Activated CD8-positive, alpha-beta T cell treated with anti-CD3 and anti-CD28 coated beads for 36 hours (primary cell): ENCODE measurements at regions not wholly inside any gene's neighbourhood (a gene's known extent, or its start where the extent isn't known, plus 50 kb on each side); places are given as distances from the start of the nearest gene placed in this dataset.

ENCODE experiments used
- ATAC-seq: fragments of 200-7000 bp; cut with Tn5 transposase; one replicate; pipeline ENCODE4 v1.10.0; 2021; ENCODE audit warnings: mild to moderate bottlenecking, moderate library complexity
- CTCF ChIA-PET: fragments of 350-600 bp; sonication (Branson Sonifier 250); formaldehyde crosslinking; loops from one replicate; lab custom pipeline; 2021; ENCODE audit warnings: antibody characterized with exemption; lab: Charles Lee
- POLR2A ChIA-PET: fragments of 350-600 bp; sonication (Branson Sonifier 250); formaldehyde crosslinking; loops from one replicate; lab custom pipeline; 2021; ENCODE audit warnings: antibody characterized with exemption; lab: Charles Lee
- DNase-seq: peaks from one replicate; pipeline ENCODE4 v3.0.0-alpha.2; 2020
- H3K27ac Mint-ChIP-seq: one replicate; pipeline ENCODE4 v1.8.0; 2021; ENCODE audit warnings: mild to moderate bottlenecking, mixed read lengths
- H3K27me3 Mint-ChIP-seq: one replicate; pipeline ENCODE4 v1.8.0; 2021; ENCODE audit warnings: mixed read lengths
- H3K36me3 Mint-ChIP-seq: one replicate; pipeline ENCODE4 v1.8.0; 2021; ENCODE audit warnings: low read depth, mixed read lengths
- H3K4me1 Mint-ChIP-seq: one replicate; pipeline ENCODE4 v1.8.0; 2021; ENCODE audit warnings: low read depth, mixed read lengths
- H3K4me3 Mint-ChIP-seq: one replicate; pipeline ENCODE4 v1.8.0; 2021; ENCODE audit warnings: mild to moderate bottlenecking, moderate library complexity, mixed read lengths
- H3K9me3 Mint-ChIP-seq: one replicate; pipeline ENCODE4 v1.8.0; 2021; ENCODE audit warnings: mixed read lengths
- intact Hi-C: fragments of 100-400 bp; cut with micrococcal nuclease; formaldehyde crosslinking; loops from one replicate; pipeline ENCODE4 v1.10.0; 2022
- TF ChIP-seq, protein P1 (sequence below): fragments of 200-600 bp; IDR thresholded peaks from one replicate; pipeline ENCODE4 v1.8.0; 2022; ENCODE audit warnings: antibody characterized with exemption, mild to moderate bottlenecking

DNA sequence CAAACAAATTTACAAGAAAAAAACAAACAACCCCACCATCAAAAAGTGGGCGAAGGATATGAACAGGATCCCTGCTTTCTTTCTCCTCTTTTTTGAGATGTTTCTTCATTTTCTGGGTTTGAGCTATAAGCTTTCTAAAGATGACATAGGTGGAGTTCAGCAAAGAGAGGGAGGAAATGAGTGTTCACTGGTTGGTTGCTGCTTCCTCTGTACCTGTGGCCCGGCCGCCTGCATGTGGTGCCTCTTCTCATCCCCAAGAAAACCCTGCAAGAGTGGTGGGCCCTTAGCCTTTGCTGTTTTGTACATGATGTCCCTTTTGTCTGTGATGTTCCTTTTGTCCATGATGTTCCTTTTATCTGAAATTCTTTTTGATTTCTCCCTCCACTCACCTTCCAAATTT is 178.4 kb upstream of the SERP2 start:
- Mint-ChIP-seq H3K27ac (no peak overlapping the region), H3K4me3 (no peak overlapping the region), H3K4me1 (peaks cover 44% of the 10 kb centered on the region), H3K9me3 (no peaks in the 10 kb centered on the region), H3K36me3 (no peaks in the 10 kb centered on the region), H3K27me3 (peaks cover 16% of the 10 kb centered on the region)
- peak; percentile 23 for DNase-seq
- TF ChIP-seq, protein P1, sequence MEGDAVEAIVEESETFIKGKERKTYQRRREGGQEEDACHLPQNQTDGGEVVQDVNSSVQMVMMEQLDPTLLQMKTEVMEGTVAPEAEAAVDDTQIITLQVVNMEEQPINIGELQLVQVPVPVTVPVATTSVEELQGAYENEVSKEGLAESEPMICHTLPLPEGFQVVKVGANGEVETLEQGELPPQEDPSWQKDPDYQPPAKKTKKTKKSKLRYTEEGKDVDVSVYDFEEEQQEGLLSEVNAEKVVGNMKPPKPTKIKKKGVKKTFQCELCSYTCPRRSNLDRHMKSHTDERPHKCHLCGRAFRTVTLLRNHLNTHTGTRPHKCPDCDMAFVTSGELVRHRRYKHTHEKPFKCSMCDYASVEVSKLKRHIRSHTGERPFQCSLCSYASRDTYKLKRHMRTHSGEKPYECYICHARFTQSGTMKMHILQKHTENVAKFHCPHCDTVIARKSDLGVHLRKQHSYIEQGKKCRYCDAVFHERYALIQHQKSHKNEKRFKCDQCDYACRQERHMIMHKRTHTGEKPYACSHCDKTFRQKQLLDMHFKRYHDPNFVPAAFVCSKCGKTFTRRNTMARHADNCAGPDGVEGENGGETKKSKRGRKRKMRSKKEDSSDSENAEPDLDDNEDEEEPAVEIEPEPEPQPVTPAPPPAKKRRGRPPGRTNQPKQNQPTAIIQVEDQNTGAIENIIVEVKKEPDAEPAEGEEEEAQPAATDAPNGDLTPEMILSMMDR, result no peak
- ChIA-PET CTCF (interaction anchor here (1.3 kb wide), 1 partner anchor 286 kb away, joined by 3 read pairs; no protein-coding TSS in a partner anchor), POLR2A (no interaction called here)
- ATAC-seq, result no peak
- intact Hi-C loops, result no loop called here

DNA sequence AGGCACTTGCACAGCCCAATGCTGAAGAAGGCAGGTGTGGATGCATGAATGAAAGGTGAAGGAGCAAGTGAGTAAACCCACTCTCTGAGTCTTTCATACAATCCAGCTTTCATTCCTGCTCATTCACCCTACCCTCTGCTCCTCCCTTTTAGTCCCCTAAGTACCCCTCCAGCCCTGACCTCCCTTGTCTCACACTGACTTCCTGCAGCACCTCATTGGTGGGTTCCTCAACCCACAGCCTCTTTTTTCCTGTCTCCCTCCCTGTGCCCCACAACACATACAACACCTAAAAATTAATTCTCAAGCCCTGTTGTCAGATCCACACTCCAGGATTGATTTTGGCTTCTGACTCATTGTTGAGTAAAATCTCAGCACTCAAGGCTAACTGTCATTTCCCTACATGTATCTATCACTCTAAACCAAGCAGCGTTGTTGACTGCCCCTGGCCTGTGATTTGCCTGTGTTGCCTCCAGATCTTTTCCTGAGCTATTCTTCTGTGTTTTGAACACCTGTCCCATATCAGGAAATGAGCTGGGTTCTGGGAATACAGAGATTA is 177.3 kb upstream of the SERP2 start:
- Mint-ChIP-seq H3K36me3 (no peaks in the 10 kb centered on the region), H3K9me3 (no peaks in the 10 kb centered on the region), H3K4me3 (no peak overlapping the region), H3K4me1 (peaks cover 44% of the 10 kb centered on the region), H3K27me3 (peaks cover 18% of the 10 kb centered on the region), H3K27ac (no peak overlapping the region)
- intact Hi-C loops, result no loop called here
- TF ChIP-seq, protein P1, result no peak
- ATAC-seq, result peak; percentile 14
- peak; percentile 7 for DNase-seq
- CTCF ChIA-PET, result interaction anchor here (1.0 to 1.3 kb wide), 2 partner anchors 148 to 287 kb away, joined by 3 read pairs; no protein-coding TSS in a partner anchor
- POLR2A ChIA-PET, result interaction anchor here (0.8 kb wide), 1 partner anchor 45 kb away, joined by 3 read pairs; no protein-coding TSS in a partner anchor

DNA sequence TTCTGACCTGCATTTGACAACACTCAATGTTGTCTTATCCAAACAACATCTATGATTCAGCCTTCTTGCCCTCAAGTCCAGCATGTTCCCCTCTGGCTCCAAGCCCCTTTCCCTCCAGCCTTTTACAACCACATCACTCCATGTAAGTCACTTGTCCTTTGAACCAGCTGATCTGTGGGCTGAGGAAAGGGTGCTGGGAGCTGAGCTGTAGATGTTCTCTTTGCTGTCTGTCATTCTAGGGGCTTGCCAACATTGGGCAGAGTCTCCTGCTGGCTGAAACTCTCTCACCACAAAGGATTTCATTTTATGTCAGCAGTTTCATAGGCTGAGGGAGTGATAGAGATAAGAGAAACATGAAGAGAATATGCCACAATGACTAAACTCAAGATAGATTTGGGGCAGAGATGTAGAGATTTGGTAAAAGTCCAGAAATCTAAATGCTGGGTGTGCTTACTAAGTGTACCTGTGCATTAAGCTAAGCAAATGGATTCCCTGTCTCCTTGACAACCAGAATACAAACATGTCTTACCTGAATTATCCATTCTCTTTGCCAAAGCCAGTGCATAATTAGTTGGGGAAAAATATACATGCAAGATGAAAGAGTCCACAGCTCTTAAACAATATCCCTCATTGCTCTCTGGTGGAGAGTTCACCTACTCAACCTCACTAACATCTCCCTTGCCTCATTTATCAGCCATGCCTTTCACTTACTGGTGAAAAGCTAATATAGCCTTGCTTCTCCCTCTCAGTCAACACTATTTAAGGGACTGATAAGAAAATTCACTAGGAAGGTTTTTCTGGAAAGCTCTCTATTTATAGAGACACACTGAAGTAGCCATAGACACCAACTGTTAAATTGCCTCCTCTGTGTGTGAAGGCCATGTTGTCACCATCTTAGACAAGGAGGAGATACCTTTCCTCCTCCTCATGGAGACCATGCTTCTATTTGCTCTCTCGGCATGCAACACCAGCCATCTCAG is 175.5 kb upstream of the SERP2 start:
- H3K27ac Mint-ChIP-seq, result no peak overlapping the region
- H3K27me3 Mint-ChIP-seq, result peaks cover 15% of the 10 kb centered on the region

DNA sequence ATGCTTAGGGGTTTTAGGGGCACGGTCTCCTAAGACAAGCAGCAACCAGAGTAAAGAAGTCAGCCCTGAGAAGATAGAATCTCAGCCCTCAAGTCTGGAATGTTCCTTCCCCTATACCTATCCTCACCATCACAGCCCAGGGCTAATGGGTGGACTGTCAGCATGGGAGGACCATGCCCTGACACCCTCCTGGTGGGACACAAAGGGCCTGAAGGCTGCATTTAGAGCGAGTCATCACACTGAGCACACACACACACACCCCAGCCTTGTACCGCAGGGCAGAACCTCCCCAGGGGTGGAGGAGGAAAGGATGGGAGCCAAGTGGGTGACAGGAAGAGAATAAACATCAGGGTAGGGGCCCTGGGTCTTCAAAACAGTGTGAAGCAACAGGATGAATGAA is 174.8 kb upstream of the SERP2 start:
- peaks cover 15% of the 10 kb centered on the region for H3K27me3 Mint-ChIP-seq
- no peak overlapping the region for H3K4me3 Mint-ChIP-seq
- TF ChIP-seq, protein P1, result no peak
- no peaks in the 10 kb centered on the region for H3K36me3 Mint-ChIP-seq
- intact Hi-C loops, result no loop called here
- POLR2A ChIA-PET, result no interaction called here
- no peak overlapping the region for H3K27ac Mint-ChIP-seq
- peaks cover 35% of the 10 kb centered on the region for H3K4me1 Mint-ChIP-seq
- DNase-seq, result no peak
- CTCF ChIA-PET, result interaction anchor here (0.6 kb wide), 1 partner anchor 27 kb away, joined by 3 read pairs; no protein-coding TSS in a partner anchor
- ATAC-seq, result no peak
- no peaks in the 10 kb centered on the region for H3K9me3 Mint-ChIP-seq

More for the DNA sequence above, 175.5 kb upstream of the SERP2 start:
- TF ChIP-seq, protein P1, result no peak
- Mint-ChIP-seq H3K4me3 (no peak overlapping the region), H3K36me3 (no peaks in the 10 kb centered on the region), H3K4me1 (peaks cover 35% of the 10 kb centered on the region), H3K9me3 (no peaks in the 10 kb centered on the region)
- ATAC-seq (peak; percentile 92), DNase-seq (peak; percentile 68)
- ChIA-PET POLR2A (interaction anchor here (0.5 to 1.0 kb wide), 2 partner anchors 244 to 272 kb away, joined by 4 read pairs; no protein-coding TSS in a partner anchor), CTCF (interaction anchor here (0.6 to 1.6 kb wide), 4 partner anchors 27 to 239 kb away, joined by 3 to 5 read pairs (median 3); no protein-coding TSS in a partner anchor)
- intact Hi-C loops, result no loop called here
